ENCODE measurements at regions not wholly inside any gene's neighbourhood (a gene's known extent, or its start where the extent isn't known, plus 50 kb on each side); places are given as distances from the start of the nearest gene placed in this dataset.

DNA sequence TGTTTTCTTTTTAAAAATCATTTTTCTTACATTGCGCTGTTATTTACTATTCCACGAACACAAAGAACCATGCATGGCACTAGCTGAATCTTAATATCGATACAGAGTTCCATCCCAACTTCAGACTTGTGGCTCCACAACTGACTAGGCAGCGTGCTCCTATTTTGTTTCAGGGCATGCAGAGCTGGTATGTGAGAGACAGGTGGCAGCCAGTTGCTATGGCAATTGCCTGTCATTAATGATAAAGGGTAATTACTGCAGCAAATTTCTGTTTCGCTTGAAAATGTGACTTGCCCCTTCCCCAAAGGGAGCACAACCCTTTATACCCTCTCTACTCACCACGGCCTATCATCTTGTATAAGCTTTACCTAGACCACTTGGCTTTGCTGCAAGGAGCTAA is 113.1 kb upstream of the G2E3 start:
- TF ChIP-seq POLR2A (IDR thresholded peaks at IDR 0.05; ENCODE audit: low read length): no peak
- no peak for TF ChIP-seq GATA1 (IDR thresholded peaks at IDR 0.05; ENCODE audit: low read depth, low read length)

Data from erythroblast (primary cell).